Esophagus squamous epithelium (tissue), 5 donors: ENCODE measurements at regions not wholly inside any gene's neighbourhood (a gene's known extent, or its start where the extent isn't known, plus 50 kb on each side); places are given as distances from the start of the nearest gene placed in this dataset.

ENCODE experiments used
- DNase-seq: peaks from one replicate; lab custom pipeline; 2025; lab: John Stamatoyannopoulos, UW
- H3K27ac ChIP-seq, 4 donors: fragments of 200-600 bp; sonication (generic); one replicate each; pipeline ENCODE4 v1.5.1; 2016 to 2019; ENCODE audit warnings: mild to moderate bottlenecking in 1 of 4
- H3K27me3 ChIP-seq, 4 donors: fragments of 200-600 bp; sonication (generic); 1 replicate in 3 of 4; 2 replicates in 1 of 4; pipeline versions ENCODE4 v1.5.1 to v1.6.0; 2017 to 2021; ENCODE audit warnings: antibody characterized with exemption in 1 of 4
- H3K36me3 ChIP-seq, 3 donors: fragments of 200-600 bp; sonication (generic); one replicate each; pipeline ENCODE4 v1.5.1; 2016 to 2019
- H3K4me1 ChIP-seq, 3 donors: fragments of 200-600 bp; sonication (generic); one replicate each; pipeline ENCODE4 v1.5.1; 2017 to 2019
- H3K4me3 ChIP-seq, 4 donors: fragments of 200-600 bp; sonication (generic); 1 replicate in 3 of 4; 2 replicates in 1 of 4; pipeline ENCODE4 v1.5.1; 2016 to 2019; ENCODE audit warnings: mild to moderate bottlenecking in 2 of 4, moderate library complexity in 1 of 4
- H3K9me3 ChIP-seq, 3 donors: fragments of 200-600 bp; sonication (generic); one replicate each; pipeline ENCODE4 v1.5.1; 2016 to 2019
- CTCF ChIP-seq, 6 experiments: fragments of 450-650 bp in 4 of 6; fragments of 200-600 bp in 2 of 6; sonication (generic) in 2 of 6; IDR thresholded peaks; one replicate each; pipeline ENCODE4 v1.5.1; 2016 to 2019; ENCODE audit warnings: antibody characterized with exemption in 6 of 6, mild to moderate bottlenecking in 4 of 6, moderate library complexity in 4 of 6
- POLR2A ChIP-seq, 4 donors: fragments of 450-650 bp; IDR thresholded peaks; one replicate each; pipeline ENCODE4 v1.6.1; 2017; ENCODE audit warnings: antibody characterized with exemption in 4 of 4, mild to moderate bottlenecking in 4 of 4, moderate library complexity in 3 of 4
- WGBS, 2 donors: methylation state at CpG; one replicate each; pipeline ENCODE4 v1.1.5; 2018; 5-methylcytosine and 5-hydroxymethylcytosine counted together
- intact Hi-C: fragments of 100-400 bp; cut with DNase I; formaldehyde crosslinking; loops from one replicate; pipeline ENCODE4 v1.15.0; 2022
- donor health status: DM: yes; HTN: yes; CAD: no.

GRCh38 chr5:110104060-110104725 is 414.5 kb downstream of the MAN2A1 start:
- DNase-seq, result no peak
- Histone ChIP-seq H3K36me3 (no peaks in the 10 kb centered on the region), H3K9me3 (no peaks in the 10 kb centered on the region), H3K27me3 (no peaks in the 10 kb centered on the region), H3K4me1 (peaks cover 0 to 8% (median 0%) of the 10 kb centered on the region in 3 donors), H3K27ac (no peak overlapping the region), H3K4me3 (no peak overlapping the region)
- intact Hi-C loops, result no loop called here
- TF ChIP-seq CTCF (IDR thresholded peaks at IDR 0.05) (no peak), POLR2A (IDR thresholded peaks at IDR 0.05) (no peak)
- WGBS, 2 donors, result 60 to 72% methylated on average over 12 to 13 of the region's 13 CpGs

- 30 to 35% methylated on average over 4 of the region's 4 CpGs for WGBS, 2 donors
- TF ChIP-seq POLR2A (IDR thresholded peaks at IDR 0.05) (no peak), CTCF (IDR thresholded peaks at IDR 0.05) (no peak)
- Histone ChIP-seq H3K27ac (no peak overlapping the region), H3K4me1 (peaks cover 0 to 8% (median 0%) of the 10 kb centered on the region in 3 donors), H3K4me3 (no peak overlapping the region), H3K36me3 (no peaks in the 10 kb centered on the region), H3K27me3 (no peaks in the 10 kb centered on the region), H3K9me3 (no peaks in the 10 kb centered on the region)
- DNase-seq, result no peak
- intact Hi-C loops, result no loop called here
Measured at GRCh38 chr5:110104726-110105669, 415.3 kb downstream of the MAN2A1 start.

- no peak for DNase-seq
Measured at GRCh38 chr5:110105692-110106091, 416.0 kb downstream of the MAN2A1 start.

GRCh38 chr5:110106750-110107149 is 417.0 kb downstream of the MAN2A1 start:
- Histone ChIP-seq H3K36me3 (no peaks in the 10 kb centered on the region), H3K4me3 (no peak overlapping the region), H3K27ac (no peak overlapping the region), H3K9me3 (no peaks in the 10 kb centered on the region), H3K27me3 (no peaks in the 10 kb centered on the region), H3K4me1 (peaks cover 0 to 8% (median 0%) of the 10 kb centered on the region in 3 donors)
- intact Hi-C loops, result no loop called here
- TF ChIP-seq POLR2A (IDR thresholded peaks at IDR 0.05), result no peak
- TF ChIP-seq CTCF (IDR thresholded peaks at IDR 0.05), result no peak
- WGBS, 2 donors, result 83 to 100% methylated on average over 1 of the region's 1 CpG
- DNase-seq, result no peak

More at GRCh38 chr5:110105692-110106091, 416.0 kb downstream of the MAN2A1 start:
- intact Hi-C loops, result no loop called here
- Histone ChIP-seq H3K36me3 (no peaks in the 10 kb centered on the region), H3K9me3 (no peaks in the 10 kb centered on the region), H3K4me1 (peaks cover 0 to 8% (median 0%) of the 10 kb centered on the region in 3 donors), H3K27ac (no peak overlapping the region), H3K4me3 (no peak overlapping the region), H3K27me3 (no peaks in the 10 kb centered on the region)
- WGBS, 2 donors, result 9 to 41% methylated on average over 2 of the region's 2 CpGs
- TF ChIP-seq POLR2A (IDR thresholded peaks at IDR 0.05), result no peak
- no peak for TF ChIP-seq CTCF (IDR thresholded peaks at IDR 0.05)

GRCh38 chr5:110108520-110108919 is 418.8 kb downstream of the MAN2A1 start:
- Histone ChIP-seq H3K36me3 (no peaks in the 10 kb centered on the region), H3K9me3 (no peaks in the 10 kb centered on the region), H3K27ac (no peak overlapping the region), H3K4me1 (peaks cover 0 to 8% (median 0%) of the 10 kb centered on the region in 3 donors), H3K4me3 (no peak overlapping the region), H3K27me3 (no peaks in the 10 kb centered on the region)
- no peak for TF ChIP-seq POLR2A (IDR thresholded peaks at IDR 0.05)
- TF ChIP-seq CTCF (IDR thresholded peaks at IDR 0.05), result no peak
- no peak for DNase-seq
- intact Hi-C loops, result no loop called here
- WGBS, 2 donors, result 79 to 86% methylated on average over 3 of the region's 4 CpGs
